ENCODE measurements at regions not wholly inside any gene's neighbourhood (a gene's known extent, or its start where the extent isn't known, plus 50 kb on each side); places are given as distances from the start of the nearest gene placed in this dataset.

- TF ChIP-seq, protein P1, sequence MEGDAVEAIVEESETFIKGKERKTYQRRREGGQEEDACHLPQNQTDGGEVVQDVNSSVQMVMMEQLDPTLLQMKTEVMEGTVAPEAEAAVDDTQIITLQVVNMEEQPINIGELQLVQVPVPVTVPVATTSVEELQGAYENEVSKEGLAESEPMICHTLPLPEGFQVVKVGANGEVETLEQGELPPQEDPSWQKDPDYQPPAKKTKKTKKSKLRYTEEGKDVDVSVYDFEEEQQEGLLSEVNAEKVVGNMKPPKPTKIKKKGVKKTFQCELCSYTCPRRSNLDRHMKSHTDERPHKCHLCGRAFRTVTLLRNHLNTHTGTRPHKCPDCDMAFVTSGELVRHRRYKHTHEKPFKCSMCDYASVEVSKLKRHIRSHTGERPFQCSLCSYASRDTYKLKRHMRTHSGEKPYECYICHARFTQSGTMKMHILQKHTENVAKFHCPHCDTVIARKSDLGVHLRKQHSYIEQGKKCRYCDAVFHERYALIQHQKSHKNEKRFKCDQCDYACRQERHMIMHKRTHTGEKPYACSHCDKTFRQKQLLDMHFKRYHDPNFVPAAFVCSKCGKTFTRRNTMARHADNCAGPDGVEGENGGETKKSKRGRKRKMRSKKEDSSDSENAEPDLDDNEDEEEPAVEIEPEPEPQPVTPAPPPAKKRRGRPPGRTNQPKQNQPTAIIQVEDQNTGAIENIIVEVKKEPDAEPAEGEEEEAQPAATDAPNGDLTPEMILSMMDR (IDR thresholded peaks at IDR 0.05) = no peak
- DNase-seq (ENCODE audit: low spot score) (no peak), ATAC-seq (ENCODE audit: low FRiP score) (no peak)
These were observed 662.5 kb upstream of the GBE1 start for GRCh38 chr3:82424031-82424339.

- no peak for DNase-seq (ENCODE audit: low spot score)
- TF ChIP-seq, protein P1 (IDR thresholded peaks at IDR 0.05) = no peak
- no peak for ATAC-seq (ENCODE audit: low FRiP score)
These were observed 662.0 kb upstream of the GBE1 start for GRCh38 chr3:82423268-82424030.

DNA sequence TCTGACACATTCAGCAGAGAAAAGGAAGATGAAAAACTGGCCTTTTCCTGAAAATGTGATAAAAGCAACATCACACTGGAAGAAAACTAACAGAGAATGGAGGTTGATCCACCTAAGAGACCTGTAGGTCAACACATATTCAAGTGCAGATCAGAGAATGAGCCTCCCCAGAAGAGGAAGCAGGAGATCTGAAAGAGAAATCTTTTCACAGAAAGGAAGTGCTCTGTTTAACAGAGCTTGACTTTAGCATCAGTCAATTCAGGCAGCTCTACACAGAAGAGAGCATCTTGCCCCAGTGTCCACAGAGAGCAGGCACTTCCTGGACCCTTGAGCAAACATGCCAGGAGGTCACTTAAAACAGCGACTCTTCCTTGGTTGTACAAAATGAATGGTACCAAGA is 655.4 kb upstream of the GBE1 start:
- TF ChIP-seq, protein P1 (IDR thresholded peaks at IDR 0.05) = no peak
- ATAC-seq (ENCODE audit: low FRiP score) = no peak
- DNase-seq (ENCODE audit: low spot score) = no peak

DNA sequence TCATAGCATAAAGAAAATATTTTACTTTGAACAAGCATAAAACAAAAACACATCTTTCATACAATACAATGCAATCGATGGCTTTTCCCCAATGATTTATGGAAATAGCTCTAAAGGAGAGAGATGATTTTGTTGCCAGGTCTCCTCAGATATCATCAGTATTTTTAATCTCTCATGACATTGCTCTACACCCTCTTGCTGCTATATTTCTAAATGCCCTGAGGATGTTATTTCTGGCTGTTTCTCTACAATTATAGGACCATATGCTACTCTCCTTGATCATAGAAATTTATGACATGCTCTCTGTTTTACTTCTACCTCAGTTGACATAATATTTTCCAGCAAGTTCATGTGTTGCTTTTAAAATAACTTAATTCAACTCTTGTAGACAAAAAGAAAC is 654.9 kb upstream of the GBE1 start:
- ATAC-seq (ENCODE audit: low FRiP score) = no peak
- no peak for DNase-seq (ENCODE audit: low spot score)
- TF ChIP-seq, protein P1 (IDR thresholded peaks at IDR 0.05) = no peak

GRCh38 chr3:82413171-82413570 is 651.7 kb upstream of the GBE1 start:
- DNase-seq (ENCODE audit: low spot score) (no peak), ATAC-seq (ENCODE audit: low FRiP score) (no peak)
- TF ChIP-seq, protein P1 (IDR thresholded peaks at IDR 0.05) = no peak

- DNase-seq (ENCODE audit: low spot score) = no peak
- no peak for ATAC-seq (ENCODE audit: low FRiP score)
- TF ChIP-seq, protein P1 (IDR thresholded peaks at IDR 0.05) = no peak
These were observed 648.9 kb upstream of the GBE1 start for GRCh38 chr3:82410366-82410765.

DNA sequence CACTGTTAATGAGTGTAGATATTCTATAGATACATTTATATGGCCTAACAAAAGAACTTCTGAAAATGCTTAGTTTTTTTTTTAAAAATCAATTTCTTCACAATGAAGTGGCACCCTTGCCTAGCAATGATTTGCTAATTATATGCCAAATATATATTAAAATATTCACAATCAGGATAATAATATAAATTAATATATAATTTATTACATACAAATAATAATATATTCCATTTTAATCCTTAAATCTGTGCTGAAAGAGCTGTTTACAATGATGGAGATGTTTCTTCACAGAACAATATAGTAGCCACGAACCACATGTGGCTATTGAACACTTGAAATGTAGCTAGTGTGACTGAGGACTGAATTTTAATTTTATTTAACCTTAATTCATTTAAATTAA is 648.4 kb upstream of the GBE1 start:
- TF ChIP-seq, protein P1 (IDR thresholded peaks at IDR 0.05) = no peak
- ATAC-seq (ENCODE audit: low FRiP score) = no peak

More for the DNA sequence above, 648.4 kb upstream of the GBE1 start:
- no peak for DNase-seq (ENCODE audit: low spot score)
